ENCODE measurements at regions not wholly inside any gene's neighbourhood (a gene's known extent, or its start where the extent isn't known, plus 50 kb on each side); places are given as distances from the start of the nearest gene placed in this dataset.

GRCh38 chr4:171648926-171649325 lies 164.3 kb upstream of the GALNTL6 start:
- Histone ChIP-seq H3K18ac (ENCODE audit: extremely low read depth, low read length) (no peak overlapping the region; the same call in 1 of the 2 replicates), H4K5ac (ENCODE audit: insufficient read length, low read depth, low read length) (no peak overlapping the region), H3K36me3 (ENCODE audit: control insufficient read depth in 2 of 4, insufficient read depth in 4 of 4, low read length in 3 of 4) (no peaks in the 10 kb centered on the region), H3K4me1 (replicated peaks in 1 of 4; ENCODE audit: control insufficient read depth in 3 of 4, insufficient read depth in 4 of 4, low read length in 3 of 4) (no peaks in the 10 kb centered on the region), H3K56ac (replicated peaks; ENCODE audit: insufficient read length, low read depth, low read length) (no peak overlapping the region), H2BK12ac (ENCODE audit: low read depth, low read length) (no peak overlapping the region), H3K9ac (replicated peaks in 1 of 4; ENCODE audit: extremely low read depth in 1 of 4, low read depth in 3 of 4, low read length in 3 of 4) (no peak overlapping the region), H4K91ac (replicated peaks; ENCODE audit: insufficient read length, low read length) (no peak overlapping the region), H3K4me2 (ENCODE audit: insufficient read depth in 1 of 2, low read depth in 2 of 2, low read length in 2 of 2) (no peak overlapping the region), H3K4ac (replicated peaks; ENCODE audit: insufficient read length, low read depth, low read length) (no peak overlapping the region), H2BK5ac (ENCODE audit: low read depth, low read length) (no peak overlapping the region), H4K8ac (ENCODE audit: extremely low read depth, insufficient read depth, low read length) (no peak overlapping the region), H3K27me3 (replicated peaks in 1 of 4; ENCODE audit: control insufficient read depth in 3 of 4, extremely low read depth in 1 of 4, insufficient read depth in 3 of 4, low read length in 3 of 4) (no peaks in the 10 kb centered on the region), H3K14ac (ENCODE audit: insufficient read length) (no peak overlapping the region), H4K20me1 (replicated peaks in 1 of 2; ENCODE audit: control insufficient read depth in 1 of 2, insufficient read depth in 2 of 2, low read length in 2 of 2) (no peaks in the 10 kb centered on the region), H3K23ac (ENCODE audit: insufficient read length) (no peak overlapping the region), H2AK5ac (ENCODE audit: low read depth, low read length) (no peak overlapping the region), H2AFZ (ENCODE audit: low read length) (no peak overlapping the region), H3K4me3 (ENCODE audit: extremely low read depth in 1 of 4, insufficient read depth in 2 of 4, low read depth in 3 of 4, low read length in 4 of 4) (no peak overlapping the region), H2BK20ac (ENCODE audit: low read length) (no peak overlapping the region), H2BK120ac (replicated peaks; ENCODE audit: low read depth, low read length) (no peak overlapping the region), H3K9me3 (ENCODE audit: insufficient read depth in 2 of 2, low read depth in 1 of 2, low read length in 1 of 2) (no peaks in the 10 kb centered on the region), H3K27ac (ENCODE audit: low read depth, low read length) (no peak overlapping the region), H3K79me1 (ENCODE audit: low read depth, low read length) (no peaks in the 10 kb centered on the region), H2BK15ac (ENCODE audit: low read length) (no peak overlapping the region), H3K79me2 (ENCODE audit: control insufficient read depth in 1 of 2, insufficient read depth in 2 of 2, low read length in 2 of 2) (no peaks in the 10 kb centered on the region), H3K23me2 (ENCODE audit: low read depth, low read length) (no peaks in the 10 kb centered on the region; the same call in 1 of the 2 replicates)
- ChIA-PET POLR2A (ENCODE audit: partially characterized antibody) (no interaction called here), CTCF (ENCODE audit: partially characterized antibody) (interaction anchor here (2.1 kb wide), 1 partner anchor 19 kb away, joined by 8 read pairs; no protein-coding TSS in a partner anchor)
- no peak for FAIRE-seq
- no peak for DNase-seq (ENCODE audit: low read depth in 1 of 2, low spot score in 2 of 2)
- TF ChIP-seq TEAD4 (IDR thresholded peaks at IDR 0.05; ENCODE audit: low read depth, low read length) (0 out of 2 replicates have a peak, but pooled peaks have one; percentile 10), YY1 (IDR thresholded peaks at IDR 0.05; ENCODE audit: low read depth, low read length) (no peak)
- WGBS, 2 experiments (ENCODE audit: extremely low coverage in 1 of 2, insufficient coverage in 1 of 2, insufficient read length in 1 of 2, insufficient replicate concordance in 2 of 2, low coverage in 1 of 2, low lambda C conversion rate in 2 of 2, missing lambda C conversion rate in 1 of 2): 86% methylated on average over 5 of the region's 5 CpGs; no CpG with 5 or more reads in 1 of the 2 experiments
